CD8-positive, alpha-beta memory T cell (primary cell): ENCODE measurements at regions not wholly inside any gene's neighbourhood (a gene's known extent, or its start where the extent isn't known, plus 50 kb on each side); places are given as distances from the start of the nearest gene placed in this dataset.
"Not testable (repeated sequence)": the region's sequence is repeated elsewhere in the genome, so short reads cannot be mapped to it uniquely, and the experiment has no call there.

ENCODE experiments used
- CTCF ChIA-PET: fragments of 350-600 bp; sonication (Branson Sonifier 250); formaldehyde crosslinking; loops from one replicate; lab custom pipeline; 2021; ENCODE audit warnings: antibody characterized with exemption; lab: Charles Lee
- POLR2A ChIA-PET: fragments of 350-600 bp; sonication (Branson Sonifier 250); formaldehyde crosslinking; loops from one replicate; lab custom pipeline; 2021; ENCODE audit warnings: antibody characterized with exemption; lab: Charles Lee
- DNase-seq, 5 donors: peaks; one replicate each; pipeline versions ENCODE4 v3.0.0 to v3.0.0-alpha.2; 2020 to 2022; ENCODE audit warnings: mixed read lengths in 1 of 5
- H3K27ac ChIP-seq: one replicate; pipeline ENCODE4 v1.7.0; 2013; ENCODE audit warnings: low read depth, mild to moderate bottlenecking, low read length, moderate library complexity
- H3K27me3 ChIP-seq: 2 replicates; pipeline ENCODE4 v1.7.0; 2013; ENCODE audit warnings: low read length, mild to moderate bottlenecking; ENCODE audit not compliant: insufficient read depth, poor library complexity, severe bottlenecking
- H3K36me3 ChIP-seq: 2 replicates; pipeline ENCODE4 v1.7.0; 2013; ENCODE audit warnings: mild to moderate bottlenecking, low read length, moderate library complexity; ENCODE audit not compliant: insufficient read depth
- H3K4me1 ChIP-seq: 2 replicates; pipeline ENCODE4 v1.7.0; 2013; ENCODE audit warnings: mild to moderate bottlenecking, low read length, moderate library complexity; ENCODE audit not compliant: insufficient read depth
- H3K4me3 ChIP-seq: 2 replicates; pipeline ENCODE4 v1.7.0; 2013; ENCODE audit warnings: mild to moderate bottlenecking, low read length
- H3K9me3 ChIP-seq: 2 replicates; pipeline ENCODE4 v1.7.0; 2013; ENCODE audit warnings: mild to moderate bottlenecking, low read length
- H3K27ac Mint-ChIP-seq, 8 donors: one replicate each; pipeline ENCODE4 v1.8.0; 2020 to 2021; ENCODE audit warnings: mixed read lengths in 8 of 8, mild to moderate bottlenecking in 6 of 8, inconsistent platforms in 3 of 8, moderate library complexity in 3 of 8
- H3K27me3 Mint-ChIP-seq, 2 donors: one replicate each; pipeline ENCODE4 v1.8.0; 2020 to 2021; ENCODE audit warnings: mixed read lengths in 2 of 2, mild to moderate bottlenecking in 1 of 2, moderate library complexity in 1 of 2
- H3K36me3 Mint-ChIP-seq, 3 donors: one replicate each; pipeline ENCODE4 v1.8.0; 2020 to 2021; ENCODE audit warnings: mixed read lengths in 3 of 3, inconsistent platforms in 1 of 3, mild to moderate bottlenecking in 1 of 3
- H3K4me1 Mint-ChIP-seq, 3 donors: one replicate each; pipeline ENCODE4 v1.8.0; 2020 to 2021; ENCODE audit warnings: mixed read lengths in 3 of 3, inconsistent platforms in 1 of 3, mild to moderate bottlenecking in 1 of 3
- H3K4me3 Mint-ChIP-seq, 7 donors: one replicate each; pipeline ENCODE4 v1.8.0; 2020 to 2021; ENCODE audit warnings: mixed read lengths in 7 of 7, mild to moderate bottlenecking in 6 of 7, moderate library complexity in 4 of 7, inconsistent platforms in 2 of 7
- H3K9me3 Mint-ChIP-seq, 5 donors: one replicate each; pipeline ENCODE4 v1.8.0; 2020 to 2022; ENCODE audit warnings: mixed read lengths in 5 of 5, mild to moderate bottlenecking in 3 of 5, moderate library complexity in 2 of 5, inconsistent platforms in 1 of 5

GRCh38 chr20:53794529-53795115, 201.0 kb upstream of the ZNF217 start:
- Mint-ChIP-seq H3K27me3 (no peaks in the 10 kb centered on the region), H3K36me3 (peaks cover 0 to 2% (median 0%) of the 10 kb centered on the region in 3 donors), H3K4me1 (no peaks in the 10 kb centered on the region), H3K9me3 (no peaks in the 10 kb centered on the region), H3K4me3 (no peak overlapping the region), H3K27ac (no peak overlapping the region)
- Histone ChIP-seq H3K4me3 (no peak overlapping the region), H3K27ac (no peak overlapping the region), H3K36me3 (no peaks in the 10 kb centered on the region), H3K4me1 (no peaks in the 10 kb centered on the region), H3K9me3 (no peaks in the 10 kb centered on the region), H3K27me3 (no peaks in the 10 kb centered on the region)
- DNase-seq = no peak
- ChIA-PET POLR2A (no interaction called here), CTCF (interaction anchor here (0.8 kb wide), 1 partner anchor 57 kb away, joined by 3 read pairs; no protein-coding TSS in a partner anchor)

DNA sequence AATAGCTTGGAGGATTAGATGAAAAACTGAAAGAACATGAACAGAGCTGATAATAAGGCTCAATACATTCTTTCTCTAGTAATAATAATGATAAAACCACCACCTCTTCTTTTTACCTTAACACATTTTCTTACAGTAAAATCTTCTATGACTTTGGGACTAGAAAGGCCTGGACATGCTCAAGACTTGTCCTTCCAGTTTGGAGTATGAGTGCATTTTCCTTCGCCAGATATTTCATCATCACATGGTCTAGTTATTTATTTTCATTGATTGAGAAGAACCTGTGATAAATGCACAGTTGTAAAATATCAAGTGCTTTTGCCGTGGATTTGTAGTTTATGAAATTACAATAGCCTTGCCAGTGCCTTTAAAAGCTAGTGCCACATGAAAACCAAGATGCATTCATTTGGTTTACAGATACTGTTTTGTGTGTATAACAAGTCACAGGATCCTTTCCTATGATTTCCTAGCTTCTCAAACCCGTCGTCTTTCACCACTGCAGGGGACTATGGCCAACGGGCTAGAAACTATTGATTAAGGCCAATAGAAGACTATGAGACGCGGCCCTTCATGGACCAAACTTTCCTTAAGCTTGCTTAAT, 200.2 kb upstream of the ZNF217 start:
- Mint-ChIP-seq H3K27me3 (no peaks in the 10 kb centered on the region), H3K27ac (no peak overlapping the region), H3K4me1 (no peaks in the 10 kb centered on the region), H3K36me3 (peaks cover 0 to 2% (median 0%) of the 10 kb centered on the region in 3 donors), H3K4me3 (no peak overlapping the region), H3K9me3 (no peaks in the 10 kb centered on the region)
- CTCF ChIA-PET = interaction anchor here (0.8 kb wide), 1 partner anchor 58 kb away, joined by 3 read pairs; no protein-coding TSS in a partner anchor
- Histone ChIP-seq H3K27me3 (no peaks in the 10 kb centered on the region), H3K36me3 (no peaks in the 10 kb centered on the region), H3K4me3 (no peak overlapping the region), H3K4me1 (no peaks in the 10 kb centered on the region), H3K9me3 (no peaks in the 10 kb centered on the region), H3K27ac (no peak overlapping the region)
- POLR2A ChIA-PET = interaction anchor here (0.7 kb wide), 1 partner anchor 100 kb away, joined by 3 read pairs; no protein-coding TSS in a partner anchor
- DNase-seq = no peak

DNA sequence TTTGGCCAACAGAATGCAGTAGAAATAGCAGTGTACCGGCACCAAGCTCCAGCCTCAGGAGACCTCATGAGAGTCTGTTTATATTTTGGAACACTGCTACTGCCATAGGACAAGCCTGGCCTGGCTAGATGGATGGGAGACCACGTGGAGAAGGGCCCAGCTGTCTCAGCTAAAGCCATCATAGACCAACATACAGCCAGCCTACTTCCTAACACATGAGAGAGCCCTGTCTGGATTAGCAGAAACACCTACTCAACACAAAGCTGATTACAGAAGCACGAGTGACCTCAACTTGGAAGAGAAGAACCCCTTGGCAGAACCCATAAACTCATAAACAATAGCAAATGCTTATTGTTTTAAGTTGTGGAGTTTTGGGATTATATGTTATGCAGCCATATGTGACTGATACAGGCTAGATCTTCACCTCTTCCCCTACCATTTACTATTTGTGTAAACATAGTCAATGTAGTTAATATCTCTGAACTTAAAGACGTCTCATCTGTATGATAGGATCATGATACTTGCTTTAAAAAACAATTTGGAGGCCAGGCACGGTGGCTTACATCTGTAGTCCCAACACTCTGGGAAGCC, 199.4 kb upstream of the ZNF217 start:
- Histone ChIP-seq H3K4me3 (no peak overlapping the region), H3K27me3 (no peaks in the 10 kb centered on the region), H3K4me1 (no peaks in the 10 kb centered on the region), H3K9me3 (no peaks in the 10 kb centered on the region), H3K27ac (no peak overlapping the region), H3K36me3 (no peaks in the 10 kb centered on the region)
- Mint-ChIP-seq H3K9me3 (no peaks in the 10 kb centered on the region), H3K36me3 (peaks cover 0 to 2% (median 0%) of the 10 kb centered on the region in 3 donors), H3K4me1 (no peaks in the 10 kb centered on the region), H3K27ac (peak overlapping the region in 1 of 8 donors; percentile 1), H3K27me3 (no peaks in the 10 kb centered on the region), H3K4me3 (no peak overlapping the region)
- ChIA-PET CTCF (no interaction called here), POLR2A (interaction anchor here (0.6 to 0.7 kb wide), 2 partner anchors 19 to 99 kb away, joined by 3 read pairs; no protein-coding TSS in a partner anchor)
- no peak for DNase-seq

DNA sequence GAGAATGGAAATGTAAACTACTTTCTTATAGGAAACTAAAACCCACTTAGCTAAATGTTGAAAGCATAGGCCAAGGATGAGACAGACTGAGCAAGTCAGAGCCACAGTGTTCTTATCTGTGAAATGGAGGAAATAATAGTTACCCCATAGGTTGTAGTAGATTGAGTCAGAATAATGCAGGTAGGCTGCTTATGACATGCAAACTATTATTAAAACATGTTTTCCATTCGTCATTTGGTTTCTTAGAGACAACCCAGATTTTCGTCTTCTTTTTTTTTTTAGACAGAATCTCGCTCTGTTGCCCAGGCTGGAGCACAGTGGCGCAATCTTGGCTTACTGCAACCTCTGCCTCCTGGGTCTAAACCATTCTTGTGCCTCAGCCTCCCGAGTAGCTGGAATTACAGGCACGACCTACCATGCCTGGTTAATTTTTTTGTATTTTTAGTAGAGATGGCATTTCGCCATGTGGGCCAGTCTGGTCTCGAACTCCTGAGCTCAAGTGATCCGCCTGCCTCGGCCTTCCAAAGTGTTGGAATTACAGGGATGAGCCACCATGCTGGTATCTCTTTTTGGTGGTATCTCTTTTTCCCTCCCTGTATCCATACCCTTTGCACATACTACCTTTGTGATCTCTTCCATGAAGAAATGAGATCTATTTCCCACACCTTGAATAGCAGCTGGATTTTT, 196.5 kb upstream of the ZNF217 start:
- Mint-ChIP-seq H3K4me3 (no peak overlapping the region), H3K4me1 (peaks cover 0 to 10% (median 2%) of the 10 kb centered on the region in 3 donors), H3K9me3 (no peaks in the 10 kb centered on the region), H3K27me3 (no peaks in the 10 kb centered on the region), H3K36me3 (no peaks in the 10 kb centered on the region), H3K27ac (peak overlapping the region in 1 of 8 donors; percentile 54)
- Histone ChIP-seq H3K27me3 (no peaks in the 10 kb centered on the region), H3K27ac (no peak overlapping the region), H3K4me1 (no peaks in the 10 kb centered on the region), H3K4me3 (no peak overlapping the region), H3K9me3 (no peaks in the 10 kb centered on the region), H3K36me3 (no peaks in the 10 kb centered on the region)
- ChIA-PET POLR2A (no interaction called here), CTCF (no interaction called here)
- DNase-seq = no peak

DNA sequence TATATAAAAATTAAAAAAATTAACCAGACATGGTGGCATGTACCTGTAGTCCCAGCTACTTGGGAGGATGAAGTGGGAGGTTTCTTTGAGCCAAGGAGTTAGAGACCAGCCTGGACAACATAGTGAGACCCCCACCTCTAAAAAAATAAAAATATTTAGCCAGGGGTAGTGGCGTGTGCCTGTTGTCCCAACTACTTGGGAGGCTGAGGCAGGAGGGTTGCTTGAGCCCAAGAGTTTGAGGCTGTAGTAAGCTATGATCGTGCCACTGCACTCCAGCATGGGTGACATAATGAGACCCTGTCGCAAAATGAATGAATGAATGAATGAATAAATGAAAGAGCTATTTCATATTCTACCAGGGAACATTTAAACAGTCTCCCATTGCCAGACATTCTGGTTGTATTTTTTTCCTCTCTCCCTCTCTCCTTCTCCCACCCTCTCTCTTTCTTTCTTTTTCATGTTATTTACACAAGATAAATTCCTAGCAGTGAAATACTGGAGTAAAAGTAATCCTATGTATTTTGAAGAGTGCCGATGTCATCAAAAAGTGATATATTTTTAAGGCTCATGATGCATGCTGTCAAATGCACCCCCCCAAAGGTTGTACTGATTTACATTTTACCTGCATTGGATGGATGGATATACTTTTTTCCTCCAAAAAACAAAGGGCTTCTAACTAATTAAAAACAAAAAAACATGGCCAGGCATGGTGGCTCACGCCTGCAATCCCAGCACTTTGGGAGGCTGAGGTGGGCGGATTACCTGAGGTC, 194.8 kb upstream of the ZNF217 start:
- Mint-ChIP-seq H3K9me3 (no peaks in the 10 kb centered on the region), H3K4me3 (no peak overlapping the region), H3K27me3 (no peaks in the 10 kb centered on the region), H3K36me3 (no peaks in the 10 kb centered on the region), H3K27ac (no peak overlapping the region), H3K4me1 (peaks cover 0 to 10% (median 2%) of the 10 kb centered on the region in 3 donors)
- no peak for DNase-seq
- ChIA-PET POLR2A (no interaction called here), CTCF (no interaction called here)
- H3K27me3 ChIP-seq = no peaks in the 10 kb centered on the region
- no peaks in the 10 kb centered on the region for H3K9me3 ChIP-seq
- H3K4me3 ChIP-seq = no peak overlapping the region
- no peaks in the 10 kb centered on the region for H3K36me3 ChIP-seq
- H3K4me1 ChIP-seq = no peaks in the 10 kb centered on the region
- H3K27ac ChIP-seq = no peak overlapping the region

DNA sequence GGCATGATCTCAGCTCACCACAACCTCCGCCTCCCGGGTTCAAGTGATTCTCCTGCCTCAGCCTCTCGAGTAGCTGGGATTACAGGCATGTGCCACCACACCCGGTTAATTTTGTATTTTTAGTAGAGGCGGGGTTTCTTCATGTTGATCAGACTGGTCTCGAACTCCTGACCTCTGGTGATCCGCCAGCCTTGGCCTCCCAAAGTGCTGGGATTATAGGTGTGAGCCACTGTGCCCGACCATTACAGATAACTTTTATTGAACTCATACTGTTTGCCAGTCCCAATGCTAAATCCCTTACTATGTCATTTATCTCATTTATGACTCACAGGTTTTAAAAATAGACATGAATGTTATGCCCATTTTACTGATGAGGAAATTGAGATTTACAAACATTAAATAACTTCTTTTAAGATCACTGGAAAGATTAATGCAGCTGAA, 193.9 kb upstream of the ZNF217 start:
- H3K36me3 ChIP-seq, H3K4me1 ChIP-seq, H3K27ac Mint-ChIP-seq, H3K9me3 ChIP-seq, H3K4me3 Mint-ChIP-seq, DNase-seq, H3K27me3 Mint-ChIP-seq, H3K36me3 Mint-ChIP-seq, POLR2A ChIA-PET, H3K27ac ChIP-seq, H3K9me3 Mint-ChIP-seq, H3K4me3 ChIP-seq, CTCF ChIA-PET, H3K27me3 ChIP-seq: not testable (repeated sequence)
- H3K4me1 Mint-ChIP-seq = peaks cover 0 to 10% (median 2%) of the 10 kb centered on the region in 3 donors

- H3K36me3 ChIP-seq = no peaks in the 10 kb centered on the region
- ChIA-PET CTCF (no interaction called here), POLR2A (interaction anchor here (0.6 to 0.7 kb wide), 2 partner anchors 165 to 211 kb away, joined by 3 to 5 read pairs; no protein-coding TSS in a partner anchor)
- no peaks in the 10 kb centered on the region for H3K9me3 ChIP-seq
- H3K4me3 ChIP-seq = no peak overlapping the region
- H3K27ac Mint-ChIP-seq = peak overlapping the region in 3 of 8 donors; percentile 18 to 54 (median 19)
- no peaks in the 10 kb centered on the region for H3K4me1 ChIP-seq
- DNase-seq = no peak
- no peaks in the 10 kb centered on the region for H3K9me3 Mint-ChIP-seq
- no peak overlapping the region for H3K4me3 Mint-ChIP-seq
- H3K27ac ChIP-seq = no peak overlapping the region
- peaks cover 0 to 10% (median 2%) of the 10 kb centered on the region in 3 donors for H3K4me1 Mint-ChIP-seq
- H3K36me3 Mint-ChIP-seq = no peaks in the 10 kb centered on the region
- H3K27me3 ChIP-seq = no peaks in the 10 kb centered on the region
- no peaks in the 10 kb centered on the region for H3K27me3 Mint-ChIP-seq
These were observed 193.0 kb upstream of the ZNF217 start for GRCh38 chr20:53786445-53787267.
